Liver (tissue), 8 donors: ENCODE measurements at regions not wholly inside any gene's neighbourhood (a gene's known extent, or its start where the extent isn't known, plus 50 kb on each side); places are given as distances from the start of the nearest gene placed in this dataset.
A peak's percentile ranks its signal among the peaks of the same experiment; 100 is the strongest.
"Not testable (repeated sequence)": the region's sequence is repeated elsewhere in the genome, so short reads cannot be mapped to it uniquely, and the experiment has no call there.

Experiments used
- DNase-seq: peaks from one replicate; pipeline ENCODE4 v3.0.0-alpha.2; 2017; ENCODE audit warnings: low spot score
- H3K27ac ChIP-seq, 2 donors: one replicate each; pipeline ENCODE4 v1.7.0; 2013; ENCODE audit warnings: inconsistent platforms in 2 of 2, low read length in 2 of 2, control low read depth in 1 of 2, low read depth in 1 of 2, mild to moderate bottlenecking in 1 of 2
- H3K27me3 ChIP-seq, 4 donors: one replicate each; pipeline versions ENCODE4 v1.6.1 to v1.7.0; 2013; ENCODE audit warnings: low read length in 3 of 4, inconsistent platforms in 1 of 4, mild to moderate bottlenecking in 1 of 4, moderate library complexity in 1 of 4; ENCODE audit not compliant: control insufficient read depth in 4 of 4, insufficient read depth in 4 of 4
- H3K36me3 ChIP-seq, 4 donors: one replicate each; pipeline versions ENCODE4 v1.6.1 to v1.7.0; 2013; ENCODE audit warnings: low read length in 3 of 4, mild to moderate bottlenecking in 3 of 4, low read depth in 1 of 4, moderate library complexity in 1 of 4; ENCODE audit not compliant: control insufficient read depth in 4 of 4, insufficient read depth in 3 of 4
- H3K4me1 ChIP-seq, 4 donors: one replicate each; pipeline versions ENCODE4 v1.6.1 to v1.7.0; 2013; ENCODE audit warnings: low read length in 3 of 4, mild to moderate bottlenecking in 3 of 4, moderate library complexity in 1 of 4; ENCODE audit not compliant: control insufficient read depth in 4 of 4, insufficient read depth in 4 of 4
- H3K4me3 ChIP-seq, 3 donors: one replicate each; pipeline versions ENCODE4 v1.6.1 to v1.7.0; 2013; ENCODE audit warnings: low read length in 3 of 3, control low read depth in 1 of 3, low read depth in 1 of 3, mild to moderate bottlenecking in 1 of 3
- H3K9ac ChIP-seq, 2 donors: one replicate each; pipeline ENCODE4 v1.7.0; 2013; ENCODE audit warnings: low read length in 2 of 2, mild to moderate bottlenecking in 2 of 2, moderate library complexity in 2 of 2, control low read depth in 1 of 2, low read depth in 1 of 2
- H3K9me3 ChIP-seq, 4 donors: one replicate each; pipeline versions ENCODE4 v1.6.1 to v1.7.0; 2013; ENCODE audit warnings: low read length in 3 of 4; ENCODE audit not compliant: control insufficient read depth in 4 of 4
- CTCF ChIP-seq: fragments of 150-350 bp; IDR thresholded peaks from 2 replicates; pipeline ENCODE4 v1.5.1; 2017; ENCODE audit warnings: improper control_type of control experiment, low read depth, low read length; ENCODE audit not compliant: missing input control
- GABPA ChIP-seq, 2 donors: IDR thresholded peaks in 1 of 2; conservative IDR thresholded peaks in 1 of 2; 2 replicates each; pipeline ENCODE4 v1.6.1; 2016; ENCODE audit warnings: antibody characterized with exemption in 2 of 2, mild to moderate bottlenecking in 1 of 2, moderate library complexity in 1 of 2
- RAD21 ChIP-seq, 2 donors: IDR thresholded peaks; 2 replicates each; pipeline ENCODE4 v1.6.1; 2016; ENCODE audit warnings: antibody characterized with exemption in 2 of 2, mild to moderate bottlenecking in 2 of 2
- REST ChIP-seq: IDR thresholded peaks from 2 replicates; pipeline ENCODE4 v1.6.1; 2016; ENCODE audit warnings: antibody characterized with exemption, mild to moderate bottlenecking
- WGBS: extraction: QIAGEN DNeasy Blood & Tissue Kit; methylation state at CpG from one replicate; pipeline ENCODE4 v1.1.7; 2013; 5-methylcytosine and 5-hydroxymethylcytosine counted together
- donor health status: healthy.
- donor health status: healthy.
- donor health status: healthy.
- donor health status: healthy.
- donor health status: healthy.

- H3K9me3 ChIP-seq = no peaks in the 10 kb centered on the region
- no peak overlapping the region for H3K9ac ChIP-seq
- no peaks in the 10 kb centered on the region for H3K36me3 ChIP-seq
- H3K27ac ChIP-seq = no peak overlapping the region
- H3K27me3 ChIP-seq = no peaks in the 10 kb centered on the region
- WGBS = 64% methylated on average over 3 of the region's 3 CpGs
- H3K4me3 ChIP-seq = no peak overlapping the region
- no peaks in the 10 kb centered on the region for H3K4me1 ChIP-seq
- TF ChIP-seq REST (no peak), CTCF (no peak), RAD21 (IDR thresholded peaks at IDR 0.05) (no peak)
- DNase-seq = no peak
Observed at GRCh38 chr4:149912000-149912399, 96.4 kb upstream of the IQCM start.

- peak; percentile 40 for DNase-seq
- H3K27me3 ChIP-seq = no peaks in the 10 kb centered on the region
- H3K36me3 ChIP-seq = no peaks in the 10 kb centered on the region
- TF ChIP-seq GABPA (IDR thresholded peaks at IDR 0.05 in 1 of 2, conservative IDR thresholded peaks at IDR 0.05 in 1 of 2) = no peak
- TF ChIP-seq CTCF = peak; percentile 23
- TF ChIP-seq RAD21 (IDR thresholded peaks at IDR 0.05) = peak in 1 of 2 donors; percentile 58
- WGBS = 48% methylated on average over 7 of the region's 7 CpGs
- H3K4me1 ChIP-seq = no peaks in the 10 kb centered on the region
- H3K4me3 ChIP-seq = no peak overlapping the region
- H3K27ac ChIP-seq = no peak overlapping the region
- no peak overlapping the region for H3K9ac ChIP-seq
- H3K9me3 ChIP-seq = no peaks in the 10 kb centered on the region
Observed at GRCh38 chr4:149914119-149915115, 98.8 kb upstream of the IQCM start.

- not testable (repeated sequence) for H3K27ac ChIP-seq, H3K9ac ChIP-seq, H3K4me3 ChIP-seq, H3K9me3 ChIP-seq, H3K36me3 ChIP-seq, H3K27me3 ChIP-seq, DNase-seq, H3K4me1 ChIP-seq
- WGBS = 79% methylated on average over 14 of the region's 15 CpGs
Observed at GRCh38 chr4:149915735-149916134, 100.1 kb upstream of the IQCM start.
